WTC11 (cell line): ENCODE measurements at regions not wholly inside any gene's neighbourhood (a gene's known extent, or its start where the extent isn't known, plus 50 kb on each side); places are given as distances from the start of the nearest gene placed in this dataset.

Source experiments
- ATAC-seq: fragments of 200-7000 bp; cut with Tn5 transposase; 2 replicates; pipeline ENCODE4 v1.10.0; 2021; ENCODE audit warnings: mild to moderate bottlenecking, moderate library complexity
- CTCF ChIA-PET: fragments of 300-600 bp; sonication (Branson Sonifier 250); formaldehyde crosslinking; loops from one replicate; lab custom pipeline; 2021; ENCODE audit warnings: antibody characterized with exemption; lab: Charles Lee
- POLR2A ChIA-PET: fragments of 350-600 bp; sonication (Branson Sonifier 250); formaldehyde crosslinking; loops from one replicate; lab custom pipeline; 2021; ENCODE audit warnings: antibody characterized with exemption; lab: Charles Lee
- DNase-seq: peaks from one replicate; pipeline ENCODE4 v3.0.0; 2021; ENCODE audit warnings: low spot score
- H3K27ac Mint-ChIP-seq: 2 replicates; pipeline ENCODE4 v1.8.0; 2021; ENCODE audit warnings: mixed read lengths
- H3K27me3 Mint-ChIP-seq: 2 replicates; pipeline ENCODE4 v1.8.0; 2021; ENCODE audit warnings: low read depth, mild to moderate bottlenecking, moderate library complexity, mixed read lengths
- H3K36me3 Mint-ChIP-seq: 2 replicates; pipeline ENCODE4 v1.8.0; 2021; ENCODE audit warnings: mixed read lengths
- H3K4me1 Mint-ChIP-seq: 2 replicates; pipeline ENCODE4 v1.8.0; 2022; ENCODE audit warnings: mixed read lengths
- H3K4me3 Mint-ChIP-seq: 2 replicates; pipeline ENCODE4 v1.8.0; 2021; ENCODE audit warnings: mild to moderate bottlenecking, moderate library complexity, mixed read lengths
- H3K9me3 Mint-ChIP-seq: 2 replicates; pipeline ENCODE4 v1.8.0; 2021; ENCODE audit warnings: mixed read lengths
- AR ChIP-seq: fragments of 250-450 bp; sonication (Bioruptor Pico); IDR thresholded peaks from 2 replicates; pipeline ENCODE4 v1.9.0; 2021; ENCODE audit warnings: mild to moderate bottlenecking
- ATF1 ChIP-seq: sonication (generic); formaldehyde crosslinking; IDR thresholded peaks from 2 replicates; pipeline ENCODE4 v1.8.1; 2023; ENCODE audit warnings: mild to moderate bottlenecking, moderate library complexity, missing genetic modification reagents
- CREB1 ChIP-seq: sonication (generic); formaldehyde crosslinking; IDR thresholded peaks from 2 replicates; pipeline ENCODE4 v1.8.0; 2023; ENCODE audit warnings: mild to moderate bottlenecking, missing genetic modification reagents
- ESRRA ChIP-seq: sonication (generic); formaldehyde crosslinking; IDR thresholded peaks from 2 replicates; pipeline ENCODE4 v1.8.1; 2022; ENCODE audit warnings: mild to moderate bottlenecking, missing genetic modification reagents, borderline replicate concordance
- FOXJ3 ChIP-seq: sonication (generic); formaldehyde crosslinking; IDR thresholded peaks from 2 replicates; pipeline ENCODE4 v1.9.0; 2021; ENCODE audit warnings: missing genetic modification reagents, mild to moderate bottlenecking, borderline replicate concordance
- GRHL2 ChIP-seq: fragments of 250-450 bp; sonication (Bioruptor Pico); IDR thresholded peaks from 2 replicates; pipeline ENCODE4 v1.8.0; 2022; ENCODE audit warnings: mild to moderate bottlenecking, moderate library complexity; ENCODE audit not compliant: insufficient replicate concordance, severe bottlenecking
- HMGXB4 ChIP-seq: sonication (generic); formaldehyde crosslinking; IDR thresholded peaks from 2 replicates; pipeline ENCODE4 v1.8.1; 2023; ENCODE audit warnings: mild to moderate bottlenecking, moderate library complexity, missing genetic modification reagents
- MYBL2 ChIP-seq: sonication (generic); formaldehyde crosslinking; IDR thresholded peaks from 2 replicates; pipeline ENCODE4 v1.8.1; 2023; ENCODE audit warnings: mild to moderate bottlenecking, moderate library complexity, missing genetic modification reagents
- NFATC4 ChIP-seq: fragments of 250-450 bp; sonication (Bioruptor Pico); IDR thresholded peaks from 2 replicates; pipeline ENCODE4 v1.9.0; 2021; ENCODE audit warnings: mild to moderate bottlenecking
- SMAD3 ChIP-seq: sonication (generic); formaldehyde crosslinking; IDR thresholded peaks from 2 replicates; pipeline ENCODE4 v1.8.0; 2022; ENCODE audit warnings: missing genetic modification reagents, mild to moderate bottlenecking, borderline replicate concordance
- ZBTB21 ChIP-seq: sonication (generic); formaldehyde crosslinking; IDR thresholded peaks from 2 replicates; pipeline ENCODE4 v1.8.1; 2023; ENCODE audit warnings: mild to moderate bottlenecking, missing genetic modification reagents, borderline replicate concordance
- ZNF317 ChIP-seq: sonication (generic); formaldehyde crosslinking; IDR thresholded peaks from 2 replicates; pipeline ENCODE4 v1.8.1; 2023; ENCODE audit warnings: low read depth, mild to moderate bottlenecking, moderate library complexity, missing genetic modification reagents, borderline replicate concordance
- ZNF416 ChIP-seq: fragments of 250-450 bp; sonication (Bioruptor Pico); IDR thresholded peaks from 2 replicates; pipeline ENCODE4 v1.9.0; 2021; ENCODE audit warnings: mild to moderate bottlenecking, inconsistent platforms
- TF ChIP-seq, protein P1 (sequence below): sonication (generic); formaldehyde crosslinking; IDR thresholded peaks from 2 replicates; pipeline ENCODE4 v1.8.0; 2023; ENCODE audit warnings: mild to moderate bottlenecking, missing genetic modification reagents
- TF ChIP-seq, protein P2 (sequence below): fragments of 250-450 bp; sonication (Bioruptor Pico); IDR thresholded peaks from 2 replicates; pipeline ENCODE4 v1.9.0; 2021; ENCODE audit warnings: mild to moderate bottlenecking
- TF ChIP-seq, protein P3 (sequence below): fragments of 250-450 bp; sonication (Bioruptor Pico); IDR thresholded peaks from 2 replicates; pipeline ENCODE4 v2.1.2; 2022; ENCODE audit warnings: mild to moderate bottlenecking, moderate library complexity
- TF ChIP-seq, protein P4 (sequence below): sonication (generic); formaldehyde crosslinking; IDR thresholded peaks from 2 replicates; pipeline ENCODE4 v1.8.1; 2022; ENCODE audit warnings: mild to moderate bottlenecking, moderate library complexity, missing genetic modification reagents
- TF ChIP-seq, protein P5 (sequence below): sonication (generic); formaldehyde crosslinking; IDR thresholded peaks from 2 replicates; pipeline ENCODE4 v1.8.0; 2023; ENCODE audit warnings: missing genetic modification reagents

DNA sequence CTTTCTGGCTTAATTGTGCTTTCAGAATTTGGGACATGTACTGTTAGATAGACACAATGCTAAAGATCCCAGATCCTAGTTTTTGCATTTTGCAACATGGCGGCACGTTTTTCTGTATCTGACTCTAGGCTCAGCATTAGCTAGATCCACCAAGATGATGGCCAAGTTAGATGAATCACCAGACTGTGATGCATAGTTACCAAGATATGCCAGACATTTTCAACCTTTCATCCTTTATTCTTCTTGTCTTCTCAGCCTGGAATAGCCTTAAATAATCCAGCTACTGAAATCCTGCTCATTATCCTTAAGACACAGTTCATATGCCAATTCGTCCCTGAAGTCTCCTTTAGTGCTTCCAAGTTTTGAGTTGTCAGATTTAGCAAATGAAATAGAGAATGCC lies 144.9 kb upstream of the CRY1 start (continued):
- TF ChIP-seq AR (CRISPR knock-in tag) (no peak), FOXJ3 (no peak), ATF1 (CRISPR knock-in tag) (no peak), ZNF416 (CRISPR knock-in tag) (no peak)

- TF ChIP-seq, protein P1, sequence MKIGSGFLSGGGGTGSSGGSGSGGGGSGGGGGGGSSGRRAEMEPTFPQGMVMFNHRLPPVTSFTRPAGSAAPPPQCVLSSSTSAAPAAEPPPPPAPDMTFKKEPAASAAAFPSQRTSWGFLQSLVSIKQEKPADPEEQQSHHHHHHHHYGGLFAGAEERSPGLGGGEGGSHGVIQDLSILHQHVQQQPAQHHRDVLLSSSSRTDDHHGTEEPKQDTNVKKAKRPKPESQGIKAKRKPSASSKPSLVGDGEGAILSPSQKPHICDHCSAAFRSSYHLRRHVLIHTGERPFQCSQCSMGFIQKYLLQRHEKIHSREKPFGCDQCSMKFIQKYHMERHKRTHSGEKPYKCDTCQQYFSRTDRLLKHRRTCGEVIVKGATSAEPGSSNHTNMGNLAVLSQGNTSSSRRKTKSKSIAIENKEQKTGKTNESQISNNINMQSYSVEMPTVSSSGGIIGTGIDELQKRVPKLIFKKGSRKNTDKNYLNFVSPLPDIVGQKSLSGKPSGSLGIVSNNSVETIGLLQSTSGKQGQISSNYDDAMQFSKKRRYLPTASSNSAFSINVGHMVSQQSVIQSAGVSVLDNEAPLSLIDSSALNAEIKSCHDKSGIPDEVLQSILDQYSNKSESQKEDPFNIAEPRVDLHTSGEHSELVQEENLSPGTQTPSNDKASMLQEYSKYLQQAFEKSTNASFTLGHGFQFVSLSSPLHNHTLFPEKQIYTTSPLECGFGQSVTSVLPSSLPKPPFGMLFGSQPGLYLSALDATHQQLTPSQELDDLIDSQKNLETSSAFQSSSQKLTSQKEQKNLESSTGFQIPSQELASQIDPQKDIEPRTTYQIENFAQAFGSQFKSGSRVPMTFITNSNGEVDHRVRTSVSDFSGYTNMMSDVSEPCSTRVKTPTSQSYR (CRISPR knock-in tag) = no peak
- TF ChIP-seq SMAD3 (CRISPR knock-in tag) (no peak), ESRRA (CRISPR knock-in tag) (no peak), CREB1 (no peak), ZBTB21 (CRISPR knock-in tag) (no peak), HMGXB4 (CRISPR knock-in tag) (no peak), GRHL2 (no peak), MYBL2 (CRISPR knock-in tag) (no peak), NFATC4 (CRISPR knock-in tag) (no peak), ZNF317 (CRISPR knock-in tag) (no peak)
- TF ChIP-seq, protein P2, sequence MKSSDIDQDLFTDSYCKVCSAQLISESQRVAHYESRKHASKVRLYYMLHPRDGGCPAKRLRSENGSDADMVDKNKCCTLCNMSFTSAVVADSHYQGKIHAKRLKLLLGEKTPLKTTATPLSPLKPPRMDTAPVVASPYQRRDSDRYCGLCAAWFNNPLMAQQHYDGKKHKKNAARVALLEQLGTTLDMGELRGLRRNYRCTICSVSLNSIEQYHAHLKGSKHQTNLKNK (CRISPR knock-in tag) = no peak
- TF ChIP-seq, protein P3, sequence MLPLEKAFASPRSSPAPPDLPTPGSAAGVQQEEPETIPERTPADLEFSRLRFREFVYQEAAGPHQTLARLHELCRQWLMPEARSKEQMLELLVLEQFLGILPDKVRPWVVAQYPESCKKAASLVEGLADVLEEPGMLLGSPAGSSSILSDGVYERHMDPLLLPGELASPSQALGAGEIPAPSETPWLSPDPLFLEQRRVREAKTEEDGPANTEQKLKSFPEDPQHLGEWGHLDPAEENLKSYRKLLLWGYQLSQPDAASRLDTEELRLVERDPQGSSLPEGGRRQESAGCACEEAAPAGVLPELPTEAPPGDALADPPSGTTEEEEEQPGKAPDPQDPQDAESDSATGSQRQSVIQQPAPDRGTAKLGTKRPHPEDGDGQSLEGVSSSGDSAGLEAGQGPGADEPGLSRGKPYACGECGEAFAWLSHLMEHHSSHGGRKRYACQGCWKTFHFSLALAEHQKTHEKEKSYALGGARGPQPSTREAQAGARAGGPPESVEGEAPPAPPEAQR (CRISPR knock-in tag) = no peak
- TF ChIP-seq, protein P4, sequence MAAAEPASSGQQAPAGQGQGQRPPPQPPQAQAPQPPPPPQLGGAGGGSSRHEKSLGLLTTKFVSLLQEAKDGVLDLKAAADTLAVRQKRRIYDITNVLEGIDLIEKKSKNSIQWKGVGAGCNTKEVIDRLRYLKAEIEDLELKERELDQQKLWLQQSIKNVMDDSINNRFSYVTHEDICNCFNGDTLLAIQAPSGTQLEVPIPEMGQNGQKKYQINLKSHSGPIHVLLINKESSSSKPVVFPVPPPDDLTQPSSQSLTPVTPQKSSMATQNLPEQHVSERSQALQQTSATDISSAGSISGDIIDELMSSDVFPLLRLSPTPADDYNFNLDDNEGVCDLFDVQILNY (CRISPR knock-in tag) = no peak
- TF ChIP-seq, protein P5, sequence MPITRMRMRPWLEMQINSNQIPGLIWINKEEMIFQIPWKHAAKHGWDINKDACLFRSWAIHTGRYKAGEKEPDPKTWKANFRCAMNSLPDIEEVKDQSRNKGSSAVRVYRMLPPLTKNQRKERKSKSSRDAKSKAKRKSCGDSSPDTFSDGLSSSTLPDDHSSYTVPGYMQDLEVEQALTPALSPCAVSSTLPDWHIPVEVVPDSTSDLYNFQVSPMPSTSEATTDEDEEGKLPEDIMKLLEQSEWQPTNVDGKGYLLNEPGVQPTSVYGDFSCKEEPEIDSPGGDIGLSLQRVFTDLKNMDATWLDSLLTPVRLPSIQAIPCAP (CRISPR knock-in tag) = no peak
- ATAC-seq (no peak), DNase-seq (no peak)
- Mint-ChIP-seq H3K27ac (no peak overlapping the region), H3K9me3 (peaks cover 3% of the 10 kb centered on the region; the same call in 1 of the 2 replicates), H3K27me3 (no peaks in the 10 kb centered on the region), H3K4me3 (no peak overlapping the region), H3K4me1 (peaks cover 32% of the 10 kb centered on the region), H3K36me3 (no peaks in the 10 kb centered on the region)
- ChIA-PET CTCF (no interaction called here), POLR2A (no interaction called here)
Observed at GRCh38 chr12:107241411-107241810, 148.1 kb upstream of the CRY1 start.
